HG03108 (cell line): ENCODE measurements at regions not wholly inside any gene's neighbourhood (a gene's known extent, or its start where the extent isn't known, plus 50 kb on each side); places are given as distances from the start of the nearest gene placed in this dataset.
"Not testable (repeated sequence)": the region's sequence is repeated elsewhere in the genome, so short reads cannot be mapped to it uniquely, and the experiment has no call there.

ENCODE experiments used
- ATAC-seq: cut with Tn5 transposase; IDR thresholded peaks from one replicate; pipeline ENCODE4 v1.9.1; 2021; ENCODE audit warnings: moderate library complexity; ENCODE audit not compliant: unreplicated experiment

DNA sequence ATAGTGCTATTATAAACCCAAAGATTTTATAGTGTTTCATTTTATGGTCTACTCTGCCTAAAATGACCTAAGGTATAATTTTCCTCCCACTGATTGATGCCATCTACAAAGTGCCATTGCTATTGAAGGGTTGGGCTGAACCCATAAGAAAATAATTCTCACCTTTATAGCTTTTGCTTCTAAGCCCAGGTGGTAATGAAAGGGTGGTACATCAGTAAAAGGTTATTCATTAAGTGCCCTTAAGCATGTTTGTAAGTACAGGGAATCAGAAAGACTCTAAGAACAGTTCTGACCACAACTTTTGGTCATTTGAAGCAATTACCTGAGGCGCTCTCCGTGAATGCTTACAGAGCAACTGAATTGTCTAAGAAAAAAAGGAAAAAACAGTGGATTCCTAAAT lies 1247.3 kb downstream of the NXPH1 start:
- ATAC-seq, result no peak

DNA sequence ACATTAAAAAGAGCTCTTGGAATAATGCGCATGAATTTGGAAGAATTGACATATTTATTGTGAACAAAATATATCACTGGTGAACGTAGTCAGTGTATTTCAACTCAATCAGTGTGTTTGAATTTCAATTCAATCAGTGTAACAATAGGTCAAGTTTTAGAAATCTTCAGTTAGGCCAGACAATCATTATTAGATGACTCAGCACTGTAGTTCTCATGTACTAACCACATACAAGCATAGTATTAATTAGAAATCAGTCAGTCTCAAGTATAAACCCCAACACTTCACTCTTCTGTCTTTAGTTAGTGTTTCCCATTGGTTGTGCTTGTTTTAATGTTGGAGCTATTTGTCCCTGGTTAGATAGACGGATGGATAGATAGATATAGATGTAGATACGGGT lies 1247.9 kb downstream of the NXPH1 start:
- ATAC-seq, result no peak

DNA sequence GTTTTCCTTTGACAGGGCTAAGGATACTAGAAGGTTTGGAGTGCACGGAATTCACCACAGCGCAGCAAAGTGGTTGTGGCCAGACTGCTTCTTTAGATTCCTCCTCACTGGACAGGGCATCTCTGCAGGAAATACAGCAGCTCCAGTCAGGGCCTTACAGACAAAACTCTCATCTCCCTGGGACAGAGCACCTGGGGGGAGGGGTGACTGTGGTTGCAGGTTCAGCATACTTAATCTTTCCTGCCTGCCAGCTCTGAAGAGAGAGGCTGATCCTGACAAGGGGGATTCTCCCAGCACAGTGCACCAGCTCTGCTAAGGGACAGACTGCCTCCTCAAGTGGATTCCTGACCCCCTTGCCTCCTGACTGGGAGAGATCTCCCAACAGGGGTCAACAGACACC lies 1257.9 kb downstream of the NXPH1 start:
- ATAC-seq, result no peak

DNA sequence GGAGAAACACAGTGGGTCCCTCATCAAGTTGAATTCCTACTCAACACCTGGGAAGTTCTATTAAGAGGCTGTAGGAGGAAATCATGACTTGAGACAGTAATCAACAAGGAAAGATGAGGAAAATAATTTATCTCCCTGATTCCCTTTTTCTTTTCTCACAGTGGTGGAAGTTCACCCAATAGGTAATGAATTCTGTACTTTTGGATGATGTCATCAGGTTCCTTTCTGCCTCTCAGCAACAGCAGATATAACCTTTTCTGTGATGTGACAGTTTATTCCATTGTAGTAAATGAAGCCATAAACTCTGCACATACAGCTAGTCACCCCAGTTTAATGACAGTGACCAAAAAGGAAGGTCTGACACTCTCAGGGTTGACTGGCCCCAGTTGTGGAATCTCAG lies 1265.0 kb downstream of the NXPH1 start:
- no peak for ATAC-seq

DNA sequence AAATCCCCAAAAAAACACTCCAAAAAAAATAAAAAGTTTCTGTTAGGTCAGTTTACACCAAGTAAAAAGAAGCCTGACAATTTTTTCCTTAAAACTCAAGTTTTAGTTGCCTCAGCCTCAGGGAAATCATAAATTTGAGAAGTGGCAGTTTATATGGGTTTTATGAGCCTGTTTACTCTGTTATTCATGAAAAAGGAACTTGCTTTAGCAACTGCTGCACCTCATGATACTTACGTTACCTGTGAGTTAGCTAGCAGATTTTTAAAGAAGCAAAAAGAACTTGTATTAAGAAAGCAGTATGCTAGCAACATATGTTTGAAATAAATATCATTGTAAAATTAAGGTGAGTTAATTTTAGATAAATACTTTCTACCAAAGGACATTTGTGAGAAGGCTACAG lies 1264.5 kb upstream of the PHF14 start:
- no peak for ATAC-seq

DNA sequence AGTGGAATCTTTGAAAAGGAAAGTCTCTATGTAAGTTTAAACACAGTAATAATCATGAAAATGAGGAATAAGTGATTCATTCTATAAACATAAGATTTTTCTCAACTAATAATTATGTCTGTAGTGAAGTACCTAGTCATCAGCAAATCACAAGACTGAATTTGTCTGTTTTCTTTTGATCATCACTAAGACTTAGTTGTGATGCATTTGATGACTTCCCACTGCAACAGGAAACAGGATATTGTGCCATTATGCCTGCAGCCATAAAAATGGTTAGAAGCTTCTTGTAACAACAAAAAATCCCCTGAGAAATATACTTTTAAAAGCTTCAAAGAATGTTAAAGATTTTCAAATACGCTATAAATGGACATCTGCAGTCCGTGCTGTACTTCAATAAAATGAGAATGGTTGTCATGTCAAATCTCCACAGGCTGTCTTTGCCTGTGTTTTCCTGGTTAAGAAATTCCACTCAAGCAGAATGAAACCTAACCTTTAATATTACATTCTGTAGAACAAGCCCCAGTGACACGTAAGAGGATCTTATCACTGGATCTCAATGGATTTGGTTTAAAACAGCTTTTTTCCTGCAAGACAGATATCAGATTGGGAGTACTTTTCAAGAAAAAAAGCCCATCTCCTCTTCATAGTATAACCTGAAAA lies 1262.3 kb upstream of the PHF14 start:
- ATAC-seq, result no peak

DNA sequence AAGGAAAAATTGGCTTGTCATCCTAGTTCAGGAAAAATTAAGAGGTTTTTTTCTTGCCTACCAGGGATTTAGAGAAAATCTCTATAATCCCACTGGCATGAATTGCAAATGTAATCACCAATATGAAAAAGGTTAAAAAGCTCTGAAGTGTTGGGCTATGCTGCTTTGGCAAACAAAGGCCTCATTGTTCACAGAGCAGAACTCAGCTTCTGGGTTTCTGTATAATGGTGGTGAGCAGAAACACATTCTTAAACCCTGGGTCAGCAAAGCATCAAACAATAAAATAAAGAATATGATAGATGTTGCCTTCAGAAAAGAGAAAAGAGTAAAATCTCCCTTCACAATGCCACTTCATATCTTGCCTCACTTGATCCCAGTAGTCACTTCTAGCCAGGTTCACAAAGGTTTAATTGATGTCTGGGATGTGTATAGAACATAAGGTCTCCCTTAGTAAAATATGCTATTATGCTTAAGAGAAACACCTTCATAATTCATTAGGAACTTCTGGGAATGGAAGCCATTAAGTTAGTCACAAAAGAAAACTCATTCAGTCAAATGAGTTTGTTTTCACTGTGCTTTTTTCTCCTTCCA lies 1255.5 kb upstream of the PHF14 start:
- ATAC-seq, result no peak

DNA sequence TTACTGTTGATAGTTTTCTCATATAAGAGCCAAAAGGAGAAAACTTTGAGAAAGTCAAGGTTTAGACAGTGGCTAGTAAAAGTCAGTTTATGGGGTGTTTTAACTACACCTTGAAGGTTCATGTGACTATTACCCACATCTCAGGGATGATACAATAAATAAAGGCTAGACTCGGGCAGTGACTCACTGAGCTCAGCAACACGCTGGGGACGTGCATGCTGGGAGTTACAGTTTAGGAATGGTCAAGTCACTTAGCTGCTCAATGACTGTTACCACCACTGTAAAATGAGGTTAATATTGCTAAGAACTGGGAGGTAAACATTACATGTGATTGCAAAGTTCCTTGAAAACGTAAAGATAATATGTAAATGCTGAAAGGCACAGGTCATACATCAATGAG lies 1254.4 kb upstream of the PHF14 start:
- no peak for ATAC-seq

DNA sequence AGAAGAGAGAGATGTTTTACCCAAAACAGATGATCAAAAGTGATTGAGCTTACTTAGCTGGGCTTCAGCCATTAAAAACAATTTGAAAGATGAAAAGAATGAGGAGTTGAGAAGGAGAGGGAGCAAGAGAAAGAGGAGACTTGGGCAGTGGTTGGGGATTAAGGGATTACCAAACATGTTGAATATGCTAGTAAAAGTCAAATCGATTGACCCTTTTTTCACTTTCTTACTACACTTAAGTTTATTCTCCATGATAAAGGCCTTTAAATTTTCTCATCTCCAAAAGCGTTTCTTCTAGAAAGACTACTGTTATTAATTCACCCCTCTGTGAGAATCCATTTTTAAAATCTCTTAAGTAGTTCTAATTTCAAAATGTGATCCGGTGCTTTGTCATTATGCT lies 1254.0 kb upstream of the PHF14 start:
- ATAC-seq, result no peak

DNA sequence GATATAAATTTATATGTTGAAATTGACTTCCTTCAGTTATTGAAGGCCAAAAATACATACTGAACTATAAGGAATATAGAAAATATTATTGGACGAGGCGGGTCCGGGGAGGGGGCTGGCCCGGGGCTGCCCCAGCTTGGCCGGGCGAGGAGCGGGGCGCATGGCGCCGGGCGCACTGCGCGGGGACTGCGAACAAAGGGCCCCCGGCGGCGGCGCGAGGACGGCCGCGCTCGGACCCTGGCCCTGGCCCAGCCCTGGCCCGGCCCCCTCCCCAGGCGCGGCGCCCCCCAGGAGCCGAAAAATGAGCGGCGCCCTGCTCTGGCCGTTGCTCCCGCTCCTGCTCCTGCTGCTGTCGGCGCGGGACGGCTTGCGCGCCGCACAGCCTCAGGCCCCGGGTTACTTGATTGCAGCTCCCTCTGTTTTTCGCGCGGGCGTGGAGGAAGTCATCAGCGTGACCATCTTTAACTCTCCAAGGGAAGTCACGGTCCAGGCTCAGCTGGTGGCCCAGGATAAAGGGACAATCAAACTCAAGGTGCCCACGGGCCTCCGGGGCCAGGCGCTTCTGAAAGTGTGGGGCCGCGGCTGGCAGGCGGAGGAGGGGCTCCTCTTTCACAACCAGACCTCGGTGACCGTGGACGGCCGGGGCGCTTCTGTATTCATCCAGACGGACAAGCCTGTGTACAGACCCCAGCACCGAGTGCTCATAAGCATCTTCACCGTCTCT lies 1247.6 kb upstream of the PHF14 start:
- not testable (repeated sequence) for ATAC-seq

DNA sequence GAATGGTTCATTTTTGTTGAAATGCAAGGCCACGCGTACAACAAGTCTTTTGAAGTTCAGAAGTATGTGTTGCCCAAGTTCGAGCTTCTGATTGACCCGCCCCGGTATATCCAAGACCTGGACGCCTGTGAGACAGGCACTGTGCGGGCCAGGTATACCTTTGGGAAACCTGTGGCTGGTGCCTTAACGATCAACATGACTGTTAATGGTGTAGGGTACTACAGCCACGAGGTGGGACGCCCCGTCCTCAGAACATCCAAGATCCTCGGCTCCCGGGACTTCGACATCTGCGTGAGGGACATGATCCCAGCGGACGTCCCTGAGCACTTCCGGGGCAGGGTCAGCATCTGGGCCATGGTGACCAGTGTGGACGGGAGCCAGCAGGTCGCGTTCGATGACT lies 1246.9 kb upstream of the PHF14 start:
- not testable (repeated sequence) for ATAC-seq

DNA sequence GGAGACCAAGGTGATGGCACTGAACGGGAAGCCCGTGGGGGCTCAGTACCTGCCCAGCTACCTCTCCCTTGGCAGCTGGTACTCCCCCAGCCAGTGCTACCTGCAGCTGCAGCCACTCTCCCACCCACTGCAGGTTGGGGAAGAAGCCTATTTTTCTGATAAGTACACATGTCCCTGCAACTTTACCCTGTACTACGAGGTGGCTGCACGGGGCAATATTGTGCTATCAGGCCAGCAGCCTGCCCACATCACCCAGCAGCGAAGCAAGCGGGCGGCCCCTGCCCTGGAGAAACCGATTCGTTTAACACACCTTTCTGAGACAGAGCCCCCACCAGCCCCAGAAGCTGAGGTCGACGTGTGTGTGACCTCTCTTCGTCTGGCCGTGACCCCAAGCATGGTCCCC lies 1246.2 kb upstream of the PHF14 start:
- not testable (repeated sequence) for ATAC-seq

DNA sequence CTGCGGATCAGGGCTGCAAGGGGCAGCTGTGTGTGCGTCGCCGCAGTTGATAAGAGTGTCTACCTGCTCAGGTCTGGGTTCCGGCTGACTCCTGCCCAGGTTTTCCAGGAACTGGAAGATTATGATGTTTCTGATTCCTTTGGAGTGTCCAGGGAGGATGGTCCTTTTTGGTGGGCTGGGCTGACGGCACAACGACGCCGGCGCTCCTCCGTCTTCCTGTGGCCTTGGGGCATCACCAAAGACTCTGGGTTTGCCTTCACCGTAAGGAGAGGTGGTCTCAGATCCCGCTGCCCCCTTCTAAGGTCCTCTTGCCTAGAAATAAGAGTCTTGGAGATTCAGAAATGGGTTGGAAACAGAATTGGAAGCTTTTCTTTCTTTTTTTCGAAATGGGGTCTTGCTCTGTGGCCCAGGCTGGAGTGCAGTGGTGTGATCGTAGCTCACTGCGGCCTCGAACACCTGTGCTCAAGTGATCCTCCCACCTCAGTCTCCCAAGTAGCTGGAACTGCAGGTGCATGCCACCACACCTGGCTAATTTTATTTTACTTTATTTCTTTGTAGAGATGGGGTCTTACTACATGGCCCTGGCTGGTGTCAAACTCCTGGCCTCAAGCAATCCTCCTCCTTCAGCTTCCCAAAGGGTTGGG lies 1245.5 kb upstream of the PHF14 start:
- not testable (repeated sequence) for ATAC-seq

DNA sequence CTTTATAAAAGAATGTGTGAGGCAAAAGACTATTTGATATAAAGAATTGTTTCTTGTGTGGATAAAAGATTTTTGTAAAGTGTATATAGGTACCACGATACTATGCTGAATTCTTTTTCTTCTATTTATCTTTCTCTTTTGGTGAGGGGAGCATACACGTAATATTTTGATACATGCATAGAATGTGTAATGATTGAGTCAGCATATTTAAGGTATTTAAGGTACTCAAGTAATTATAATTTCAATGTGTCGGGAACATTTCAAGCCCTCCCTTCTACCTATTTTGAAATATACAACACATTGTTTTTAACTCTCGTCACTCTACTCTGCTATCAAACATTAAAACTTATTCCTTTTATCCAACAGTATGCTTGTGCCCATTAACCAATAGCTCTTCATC lies 1221.6 kb upstream of the PHF14 start:
- ATAC-seq, result no peak

DNA sequence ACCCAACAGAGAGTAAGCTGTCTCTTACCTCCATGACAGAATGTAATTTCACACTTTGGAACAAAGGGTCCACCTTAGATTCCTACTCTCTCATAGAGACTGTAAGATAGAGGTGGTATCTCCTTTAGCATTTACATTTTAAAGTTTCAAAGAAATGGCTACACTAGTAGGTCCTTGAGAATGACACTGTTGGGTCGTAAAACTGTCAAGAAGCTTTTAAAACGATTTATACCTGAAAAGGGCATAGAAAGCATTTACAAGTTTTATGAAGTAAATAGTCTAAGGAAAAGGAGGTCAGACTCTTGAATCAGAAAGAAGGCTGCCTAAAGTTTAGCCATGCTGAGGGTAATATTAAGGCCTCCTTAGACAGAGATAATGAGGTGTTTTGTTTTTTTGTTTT lies 1212.4 kb upstream of the PHF14 start:
- ATAC-seq, result no peak

DNA sequence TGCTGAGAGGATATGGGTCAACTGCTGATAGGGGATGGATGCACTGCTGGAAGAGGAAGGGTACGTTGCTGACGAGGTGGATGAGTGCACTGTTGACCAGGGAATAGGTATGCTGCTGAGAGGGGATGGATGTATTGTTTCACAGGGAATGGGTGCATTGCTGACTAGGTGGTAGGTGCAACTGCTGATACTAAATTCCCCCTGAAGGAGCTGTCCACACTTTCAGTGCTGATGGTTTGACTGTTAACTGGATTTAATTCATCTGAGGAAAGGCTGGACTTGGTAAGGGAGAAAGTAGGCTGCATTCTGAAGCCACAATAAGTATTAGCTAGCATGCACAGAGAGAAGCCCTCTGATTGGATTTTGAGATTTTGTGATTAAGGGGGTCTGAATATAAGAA lies 1196.8 kb upstream of the PHF14 start:
- ATAC-seq, result no peak

DNA sequence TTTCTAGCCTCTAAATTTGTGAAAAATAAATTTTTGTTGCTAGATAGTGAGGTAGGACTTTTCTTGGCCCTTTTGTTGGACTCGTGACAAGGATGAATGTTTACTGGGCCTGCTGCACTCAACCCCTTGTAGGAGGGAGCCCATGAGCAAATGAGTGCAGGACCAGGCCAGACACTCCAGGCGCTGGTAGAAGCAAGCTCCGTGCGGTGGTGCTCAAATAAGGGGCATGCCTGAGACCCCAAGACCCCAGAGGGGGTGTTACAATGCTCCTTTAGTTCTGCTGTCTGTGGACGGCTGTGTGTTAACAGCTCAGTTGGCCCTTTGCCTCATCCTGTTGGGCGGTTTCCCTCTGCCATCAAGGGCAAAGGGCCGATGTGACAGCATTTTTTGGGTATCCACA lies 1195.3 kb upstream of the PHF14 start:
- no peak for ATAC-seq

DNA sequence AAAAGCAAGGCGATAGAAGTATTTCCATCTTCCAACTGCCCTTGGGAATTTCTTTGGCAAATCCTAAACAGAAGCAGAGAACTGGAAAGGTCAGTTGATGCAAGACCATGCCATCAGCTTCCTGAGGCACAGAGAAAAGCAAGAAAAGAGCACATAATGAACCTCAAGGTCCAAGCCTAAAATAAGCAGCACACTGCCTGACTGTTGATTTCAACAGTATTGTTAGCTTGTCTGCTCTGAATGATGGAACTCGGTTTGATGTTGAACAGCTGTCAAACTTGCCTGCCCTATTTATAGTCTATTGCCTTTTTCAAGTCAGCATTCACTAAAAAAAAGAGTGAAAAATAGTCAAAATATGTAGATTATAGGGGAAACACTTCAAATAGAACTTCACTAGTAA lies 1192.0 kb upstream of the PHF14 start:
- ATAC-seq, result no peak

DNA sequence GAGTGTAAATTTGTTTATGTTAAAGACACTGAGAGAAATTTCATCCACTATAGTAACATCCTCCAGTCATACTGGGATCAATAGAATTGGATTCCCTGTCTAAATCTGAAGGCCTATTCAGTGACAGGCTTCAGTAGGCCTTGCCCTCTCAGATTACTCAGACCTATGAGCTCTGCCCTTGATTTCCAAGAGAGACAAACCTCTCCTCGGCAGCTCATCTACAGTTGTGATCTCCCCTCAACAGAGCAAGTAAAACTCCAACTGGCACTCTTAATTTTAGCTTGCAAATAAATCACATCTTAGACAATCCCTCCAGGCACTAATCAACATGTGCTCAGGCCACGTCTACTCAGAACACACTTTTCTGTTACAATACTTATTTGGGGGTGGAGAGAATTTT lies 1191.4 kb upstream of the PHF14 start:
- no peak for ATAC-seq

DNA sequence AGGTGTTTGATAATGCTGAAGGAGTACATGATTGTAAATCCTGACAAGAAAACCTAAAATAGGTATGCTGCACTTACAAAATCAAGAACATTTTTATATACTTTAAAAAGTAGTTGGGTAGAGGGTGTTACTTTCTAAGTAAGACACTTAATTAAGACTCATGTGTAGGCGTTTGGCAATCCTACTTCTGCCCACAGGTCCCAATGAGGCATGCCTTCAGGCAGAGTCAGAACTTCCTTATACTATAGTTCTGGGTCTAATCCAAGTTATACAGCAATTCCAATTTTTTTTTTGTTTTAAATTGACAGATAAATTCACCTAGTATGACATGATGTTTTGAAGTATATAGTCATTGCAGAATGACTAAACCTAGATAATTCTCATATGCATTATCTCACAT lies 1188.5 kb upstream of the PHF14 start:
- ATAC-seq, result no peak

DNA sequence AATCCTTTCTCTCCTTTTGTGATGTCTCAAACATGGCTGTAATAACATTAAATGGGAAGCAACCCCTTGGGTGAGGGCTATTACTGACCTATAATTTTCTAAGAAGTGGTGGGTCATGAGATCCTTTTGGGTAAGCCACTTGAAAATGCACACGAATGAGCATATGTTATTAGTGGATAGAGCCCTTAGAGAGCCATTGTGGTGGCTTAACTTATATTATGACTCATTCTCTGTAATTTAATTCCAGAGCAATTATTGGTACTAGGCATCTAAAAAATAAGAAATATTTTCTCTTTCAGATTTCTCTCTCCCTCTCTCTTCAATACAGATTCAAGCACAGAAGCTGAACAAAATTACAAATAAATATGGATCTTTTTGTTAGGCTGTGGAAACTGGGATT lies 1177.4 kb upstream of the PHF14 start:
- no peak for ATAC-seq
